ENCODE measurements at regions not wholly inside any gene's neighbourhood (a gene's known extent, or its start where the extent isn't known, plus 50 kb on each side); places are given as distances from the start of the nearest gene placed in this dataset.

- Mint-ChIP-seq H3K27me3 (ENCODE audit: insufficient read depth, low read depth) (peaks cover 2% of the 10 kb centered on the region), H3K4me3 (no peak overlapping the region), H3K36me3 (no peaks in the 10 kb centered on the region), H3K27ac (no peak overlapping the region), H3K9me3 (no peaks in the 10 kb centered on the region), H3K4me1 (peaks cover 9% of the 10 kb centered on the region)
- H3F3A ChIP-seq (ENCODE audit: low read depth): no peaks in the 10 kb centered on the region
- H3K36me3 ChIP-seq: no peaks in the 10 kb centered on the region
- H3K4me3 ChIP-seq: no peak overlapping the region
- H3K9me3 ChIP-seq (ENCODE audit: low read depth): no peaks in the 10 kb centered on the region
- no peaks in the 10 kb centered on the region for H3K79me2 ChIP-seq (ENCODE audit: low read depth)
- H4K20me1 ChIP-seq (ENCODE audit: low read depth): no peaks in the 10 kb centered on the region
- H3K27me3 ChIP-seq: no peaks in the 10 kb centered on the region
- no peaks in the 10 kb centered on the region for H3K4me1 ChIP-seq
- no peak overlapping the region for H2AFZ ChIP-seq (replicated peaks)
- no peak overlapping the region for H3K27ac ChIP-seq
- no peak for DNase-seq (ENCODE audit: low spot score)
- H3K9ac ChIP-seq: no peak overlapping the region
- H3K4me2 ChIP-seq: no peak overlapping the region
- TF ChIP-seq EZH2 (IDR thresholded peaks at IDR 0.05) (no peak), EZH2phosphoT487 (IDR thresholded peaks at IDR 0.05) (no peak), CTCF (IDR thresholded peaks at IDR 0.05) (no peak)
These were observed 125.9 kb upstream of the SPON1 start for GRCh38 chr11:13836666-13837065.

GRCh38 chr11:13837286-13837685 lies 125.2 kb upstream of the SPON1 start:
- no peaks in the 10 kb centered on the region for H3K36me3 ChIP-seq
- no peak for TF ChIP-seq EZH2phosphoT487 (IDR thresholded peaks at IDR 0.05)
- H3K27ac ChIP-seq: no peak overlapping the region
- no peak overlapping the region for H2AFZ ChIP-seq (replicated peaks)
- H4K20me1 ChIP-seq (ENCODE audit: low read depth): no peaks in the 10 kb centered on the region
- no peak overlapping the region for H3K9ac ChIP-seq
- no peaks in the 10 kb centered on the region for H3K9me3 ChIP-seq (ENCODE audit: low read depth)
- peaks cover 2% of the 10 kb centered on the region for H3K27me3 Mint-ChIP-seq (ENCODE audit: insufficient read depth, low read depth)
- DNase-seq (ENCODE audit: low spot score): no peak
- no peaks in the 10 kb centered on the region for H3K79me2 ChIP-seq (ENCODE audit: low read depth)
- H3K27ac Mint-ChIP-seq: no peak overlapping the region
- no peak overlapping the region for H3K4me3 Mint-ChIP-seq
- no peaks in the 10 kb centered on the region for H3F3A ChIP-seq (ENCODE audit: low read depth)
- H3K4me1 ChIP-seq: no peaks in the 10 kb centered on the region
- no peak overlapping the region for H3K4me3 ChIP-seq
- no peaks in the 10 kb centered on the region for H3K27me3 ChIP-seq
- no peaks in the 10 kb centered on the region for H3K9me3 Mint-ChIP-seq
- no peaks in the 10 kb centered on the region for H3K36me3 Mint-ChIP-seq
- H3K4me1 Mint-ChIP-seq: peaks cover 7% of the 10 kb centered on the region
- H3K4me2 ChIP-seq: no peak overlapping the region

- no peaks in the 10 kb centered on the region for H3K79me2 ChIP-seq (ENCODE audit: low read depth)
- Mint-ChIP-seq H3K9me3 (no peaks in the 10 kb centered on the region), H3K4me1 (peaks cover 7% of the 10 kb centered on the region), H3K4me3 (no peak overlapping the region), H3K36me3 (no peaks in the 10 kb centered on the region), H3K27me3 (ENCODE audit: insufficient read depth, low read depth) (no peaks in the 10 kb centered on the region), H3K27ac (no peak overlapping the region)
- H3K4me1 ChIP-seq: no peaks in the 10 kb centered on the region
- H3K9me3 ChIP-seq (ENCODE audit: low read depth): no peaks in the 10 kb centered on the region
- no peak overlapping the region for H3K27ac ChIP-seq
- no peaks in the 10 kb centered on the region for H4K20me1 ChIP-seq (ENCODE audit: low read depth)
- H3K4me2 ChIP-seq: no peak overlapping the region
- no peaks in the 10 kb centered on the region for H3K27me3 ChIP-seq
- TF ChIP-seq CTCF (IDR thresholded peaks at IDR 0.05) (no peak), EZH2 (IDR thresholded peaks at IDR 0.05) (no peak), EZH2phosphoT487 (IDR thresholded peaks at IDR 0.05) (no peak)
- H3K4me3 ChIP-seq: no peak overlapping the region
- no peak overlapping the region for H2AFZ ChIP-seq (replicated peaks)
- H3K36me3 ChIP-seq: no peaks in the 10 kb centered on the region
- H3F3A ChIP-seq (ENCODE audit: low read depth): no peaks in the 10 kb centered on the region
- H3K9ac ChIP-seq: no peak overlapping the region
- DNase-seq (ENCODE audit: low spot score): no peak
These were observed 121.1 kb upstream of the SPON1 start for GRCh38 chr11:13841393-13841792.

GRCh38 chr11:13848031-13848430 lies 114.5 kb upstream of the SPON1 start:
- Histone ChIP-seq H3K9ac (no peak overlapping the region), H3K9me3 (ENCODE audit: low read depth) (no peaks in the 10 kb centered on the region), H3F3A (ENCODE audit: low read depth) (no peaks in the 10 kb centered on the region), H3K27ac (no peak overlapping the region), H3K4me1 (no peaks in the 10 kb centered on the region), H3K4me3 (no peak overlapping the region), H4K20me1 (ENCODE audit: low read depth) (no peaks in the 10 kb centered on the region), H3K4me2 (no peak overlapping the region), H2AFZ (replicated peaks) (no peak overlapping the region), H3K27me3 (no peaks in the 10 kb centered on the region), H3K79me2 (ENCODE audit: low read depth) (no peaks in the 10 kb centered on the region), H3K36me3 (no peaks in the 10 kb centered on the region)
- Mint-ChIP-seq H3K4me3 (no peak overlapping the region), H3K27ac (no peak overlapping the region), H3K4me1 (peaks cover 3% of the 10 kb centered on the region), H3K36me3 (no peaks in the 10 kb centered on the region), H3K9me3 (no peaks in the 10 kb centered on the region), H3K27me3 (ENCODE audit: insufficient read depth, low read depth) (no peaks in the 10 kb centered on the region)
- DNase-seq (ENCODE audit: low spot score): no peak
- TF ChIP-seq EZH2 (IDR thresholded peaks at IDR 0.05): no peak
- TF ChIP-seq CTCF (IDR thresholded peaks at IDR 0.05): no peak
- TF ChIP-seq EZH2phosphoT487 (IDR thresholded peaks at IDR 0.05): no peak
